PFSK-1 (cell line): ENCODE measurements at regions not wholly inside any gene's neighbourhood (a gene's known extent, or its start where the extent isn't known, plus 50 kb on each side); places are given as distances from the start of the nearest gene placed in this dataset.

Source experiments
- FOXP2 ChIP-seq: optimal IDR thresholded peaks from 2 replicates; pipeline ENCODE3; 2011; ENCODE audit warnings: borderline replicate concordance, control low read depth, inconsistent platforms; ENCODE audit not compliant: insufficient read depth; ENCODE audit errors: extremely low read length, extremely low read depth
- POLR2AphosphoS5 ChIP-seq: IDR thresholded peaks from 2 replicates; pipeline ENCODE4 v1.6.1; 2012; ENCODE audit warnings: low read depth, mild to moderate bottlenecking, control low read depth, low read length, moderate library complexity
- REST ChIP-seq, 2 experiments: IDR thresholded peaks; 2 replicates each; pipeline versions ENCODE4 v1.6.1 to v1.8.0; 2011 to 2012; ENCODE audit warnings: low read depth in 2 of 2, low read length in 2 of 2, control low read depth in 1 of 2, inconsistent platforms in 1 of 2, mild to moderate bottlenecking in 1 of 2, moderate library complexity in 1 of 2; ENCODE audit not compliant: insufficient read depth in 1 of 2
- SIN3A ChIP-seq: IDR thresholded peaks from 2 replicates; pipeline ENCODE4 v1.6.1; 2012; ENCODE audit warnings: mild to moderate bottlenecking, low read length, moderate library complexity, borderline replicate concordance; ENCODE audit not compliant: insufficient read depth
- TAF1 ChIP-seq: IDR thresholded peaks from 2 replicates; pipeline ENCODE4 v1.6.1; 2012; ENCODE audit warnings: low read length, control low read depth, borderline replicate concordance; ENCODE audit not compliant: insufficient read depth

- TF ChIP-seq FOXP2 (no peak), TAF1 (no peak), REST (IDR thresholded peaks at IDR 0.05; ENCODE audit: insufficient read depth in 1 of 2, low read depth in 2 of 2, low read length in 2 of 2) (no peak), SIN3A (no peak), POLR2AphosphoS5 (no peak)
Measured at GRCh38 chr6:139642346-139642745, 267.9 kb upstream of the CITED2 start.

- TF ChIP-seq TAF1 (no peak), POLR2AphosphoS5 (no peak), FOXP2 (no peak), SIN3A (no peak), REST (IDR thresholded peaks at IDR 0.05; ENCODE audit: insufficient read depth in 1 of 2, low read depth in 2 of 2, low read length in 2 of 2) (no peak)
Measured at GRCh38 chr6:139641376-139641775, 266.9 kb upstream of the CITED2 start.

GRCh38 chr6:139640921-139641320, 266.5 kb upstream of the CITED2 start:
- TF ChIP-seq TAF1 (no peak), REST (IDR thresholded peaks at IDR 0.05; ENCODE audit: insufficient read depth in 1 of 2, low read depth in 2 of 2, low read length in 2 of 2) (no peak), FOXP2 (no peak), SIN3A (no peak), POLR2AphosphoS5 (no peak)

GRCh38 chr6:139640448-139640847, 266.0 kb upstream of the CITED2 start:
- TF ChIP-seq SIN3A: no peak
- no peak for TF ChIP-seq FOXP2
- TF ChIP-seq TAF1: no peak
- no peak for TF ChIP-seq POLR2AphosphoS5
- TF ChIP-seq REST (IDR thresholded peaks at IDR 0.05; ENCODE audit: insufficient read depth in 1 of 2, low read depth in 2 of 2, low read length in 2 of 2): no peak

GRCh38 chr6:139639507-139639906, 265.1 kb upstream of the CITED2 start:
- TF ChIP-seq SIN3A: no peak
- TF ChIP-seq REST (IDR thresholded peaks at IDR 0.05; ENCODE audit: insufficient read depth in 1 of 2, low read depth in 2 of 2, low read length in 2 of 2): no peak
- no peak for TF ChIP-seq POLR2AphosphoS5
- TF ChIP-seq TAF1: no peak
- no peak for TF ChIP-seq FOXP2
